Tibial artery (tissue), 4 donors: ENCODE measurements at regions not wholly inside any gene's neighbourhood (a gene's known extent, or its start where the extent isn't known, plus 50 kb on each side); places are given as distances from the start of the nearest gene placed in this dataset.
"Not testable (repeated sequence)": the region's sequence is repeated elsewhere in the genome, so short reads cannot be mapped to it uniquely, and the experiment has no call there.

Experiments used
- DNase-seq, 2 donors: peaks; one replicate each; pipeline ENCODE4 v3.0.0-alpha.2; 2019
- H3K27ac ChIP-seq, 2 donors: fragments of 200-600 bp; sonication (generic) in 1 of 2; 1 replicate in 1 of 2; 2 replicates in 1 of 2; pipeline ENCODE4 v1.5.1; 2018 to 2019; ENCODE audit warnings: mild to moderate bottlenecking in 1 of 2
- H3K27me3 ChIP-seq, 2 donors: fragments of 200-600 bp; sonication (generic) in 1 of 2; one replicate each; pipeline versions ENCODE4 v1.5.1 to v1.6.0; 2016 to 2019
- H3K36me3 ChIP-seq, 3 donors: fragments of 200-600 bp; sonication (generic) in 2 of 3; one replicate each; pipeline ENCODE4 v1.5.1; 2016 to 2019; ENCODE audit warnings: mild to moderate bottlenecking in 2 of 3
- H3K4me1 ChIP-seq, 4 donors: fragments of 200-600 bp; sonication (generic) in 2 of 4; 1 replicate in 3 of 4; 2 replicates in 1 of 4; pipeline ENCODE4 v1.5.1; 2016 to 2019
- H3K4me3 ChIP-seq, 2 donors: fragments of 200-600 bp; sonication (generic) in 1 of 2; 1 replicate in 1 of 2; 2 replicates in 1 of 2; pipeline ENCODE4 v1.5.1; 2018 to 2019; ENCODE audit warnings: mild to moderate bottlenecking in 2 of 2
- H3K9me3 ChIP-seq, 3 donors: fragments of 200-600 bp; sonication (generic) in 1 of 3; one replicate each; pipeline ENCODE4 v1.5.1; 2016 to 2019
- CTCF ChIP-seq, 2 experiments: fragments of 200-600 bp in 1 of 2; fragments of 450-650 bp in 1 of 2; IDR thresholded peaks; one replicate each; pipeline ENCODE4 v1.5.1; 2017 to 2019; ENCODE audit warnings: antibody characterized with exemption in 2 of 2, mild to moderate bottlenecking in 1 of 2, moderate library complexity in 1 of 2
- intact Hi-C: fragments of 100-400 bp; cut with DNase I; formaldehyde crosslinking; loops from one replicate; pipeline ENCODE4 v1.15.0; 2023; ENCODE audit warnings: low total_unique reads

GRCh38 chr7:119252962-119253361, 1020.0 kb upstream of the KCND2 start:
- intact Hi-C loops, result no loop called here
- Histone ChIP-seq H3K36me3 (no peaks in the 10 kb centered on the region), H3K4me3 (no peak overlapping the region), H3K4me1 (no peaks in the 10 kb centered on the region), H3K27ac (no peak overlapping the region), H3K9me3 (no peaks in the 10 kb centered on the region), H3K27me3 (no peaks in the 10 kb centered on the region)
- no peak for TF ChIP-seq CTCF (IDR thresholded peaks at IDR 0.05)
- DNase-seq, result no peak

- Histone ChIP-seq H3K27ac (no peak overlapping the region), H3K27me3 (no peaks in the 10 kb centered on the region), H3K4me1 (no peaks in the 10 kb centered on the region), H3K4me3 (no peak overlapping the region), H3K36me3 (no peaks in the 10 kb centered on the region), H3K9me3 (no peaks in the 10 kb centered on the region)
- TF ChIP-seq CTCF (IDR thresholded peaks at IDR 0.05), result no peak
- no peak for DNase-seq
- intact Hi-C loops, result no loop called here
Observed at GRCh38 chr7:119254742-119255141, 1018.2 kb upstream of the KCND2 start.

GRCh38 chr7:119256001-119256400, 1017.0 kb upstream of the KCND2 start:
- TF ChIP-seq CTCF (IDR thresholded peaks at IDR 0.05), result no peak
- no peak for DNase-seq
- no peak overlapping the region for H3K4me3 ChIP-seq
- H3K4me1 ChIP-seq, result no peaks in the 10 kb centered on the region
- no peaks in the 10 kb centered on the region for H3K9me3 ChIP-seq
- intact Hi-C loops, result no loop called here
- H3K27ac ChIP-seq, result no peak overlapping the region
- H3K36me3 ChIP-seq, result no peaks in the 10 kb centered on the region
- no peaks in the 10 kb centered on the region for H3K27me3 ChIP-seq

GRCh38 chr7:119256446-119257131, 1016.4 kb upstream of the KCND2 start:
- DNase-seq, result no peak
- TF ChIP-seq CTCF (IDR thresholded peaks at IDR 0.05), result no peak

GRCh38 chr7:119266790-119267189, 1006.2 kb upstream of the KCND2 start:
- H3K27me3 ChIP-seq, DNase-seq, H3K9me3 ChIP-seq, H3K4me1 ChIP-seq, H3K36me3 ChIP-seq, H3K27ac ChIP-seq, H3K4me3 ChIP-seq, intact Hi-C loops: not testable (repeated sequence)

More at GRCh38 chr7:119256446-119257131, 1016.4 kb upstream of the KCND2 start:
- intact Hi-C loops, result no loop called here
- Histone ChIP-seq H3K9me3 (no peaks in the 10 kb centered on the region), H3K27ac (no peak overlapping the region), H3K27me3 (no peaks in the 10 kb centered on the region), H3K4me1 (no peaks in the 10 kb centered on the region), H3K4me3 (no peak overlapping the region), H3K36me3 (no peaks in the 10 kb centered on the region)

- TF ChIP-seq CTCF (IDR thresholded peaks at IDR 0.05), result peak; percentile 46 to 62
- DNase-seq, result peak; percentile 33 to 55
- no peaks in the 10 kb centered on the region for H3K4me1 ChIP-seq
- H3K4me3 ChIP-seq, result no peak overlapping the region
- intact Hi-C loops, result no loop called here
- H3K27me3 ChIP-seq, result no peaks in the 10 kb centered on the region
- no peak overlapping the region for H3K27ac ChIP-seq
- H3K9me3 ChIP-seq, result no peaks in the 10 kb centered on the region
- H3K36me3 ChIP-seq, result no peaks in the 10 kb centered on the region
Observed at GRCh38 chr7:119270045-119270464, 1002.9 kb upstream of the KCND2 start.
